Thyroid gland (tissue), 4 donors: ENCODE measurements at regions not wholly inside any gene's neighbourhood (a gene's known extent, or its start where the extent isn't known, plus 50 kb on each side); places are given as distances from the start of the nearest gene placed in this dataset.

Experiments used
- DNase-seq, 2 donors: peaks; one replicate each; pipeline ENCODE4 v3.0.0-alpha.2; 2019
- H3K27ac ChIP-seq, 3 donors: fragments of 200-600 bp; sonication (generic); 1 replicate in 2 of 3; 2 replicates in 1 of 3; pipeline ENCODE4 v1.5.1; 2016 to 2019; ENCODE audit warnings: mild to moderate bottlenecking in 1 of 3, moderate library complexity in 1 of 3
- H3K27me3 ChIP-seq: fragments of 200-600 bp; sonication (generic); one replicate; pipeline ENCODE4 v1.5.1; 2019
- H3K36me3 ChIP-seq, 2 donors: fragments of 200-600 bp; sonication (generic); one replicate each; pipeline ENCODE4 v1.5.1; 2016 to 2019
- H3K4me1 ChIP-seq, 2 donors: fragments of 200-600 bp; sonication (generic); one replicate each; pipeline ENCODE4 v1.5.1; 2017 to 2019
- H3K4me3 ChIP-seq, 3 donors: fragments of 200-600 bp; sonication (generic); replicated peaks in 1 of 3; 1 replicate in 2 of 3; 2 replicates in 1 of 3; pipeline ENCODE4 v1.5.1; 2016; ENCODE audit warnings: mild to moderate bottlenecking in 1 of 3
- H3K9me3 ChIP-seq: fragments of 200-600 bp; sonication (generic); one replicate; pipeline ENCODE4 v1.5.1; 2017
- POLR2A ChIP-seq, 2 donors: fragments of 450-650 bp; IDR thresholded peaks; one replicate each; pipeline ENCODE4 v1.6.1; 2017; ENCODE audit warnings: antibody characterized with exemption in 2 of 2, mild to moderate bottlenecking in 2 of 2, moderate library complexity in 1 of 2
- WGBS, 2 donors: methylation state at CpG; one replicate each; pipeline ENCODE4 v1.1.5; 2017; 5-methylcytosine and 5-hydroxymethylcytosine counted together
- intact Hi-C: fragments of 100-400 bp; cut with DNase I; formaldehyde crosslinking; loops from one replicate; pipeline ENCODE4 v1.15.1; 2023
- TF ChIP-seq, protein P1 (sequence below), 6 experiments: fragments of 200-600 bp in 3 of 6; fragments of 450-650 bp in 3 of 6; sonication (generic) in 3 of 6; IDR thresholded peaks; one replicate each; pipeline ENCODE4 v1.5.1; 2016 to 2019; ENCODE audit warnings: antibody characterized with exemption in 6 of 6, mild to moderate bottlenecking in 2 of 6, inconsistent platforms in 1 of 6, moderate library complexity in 1 of 6

DNA sequence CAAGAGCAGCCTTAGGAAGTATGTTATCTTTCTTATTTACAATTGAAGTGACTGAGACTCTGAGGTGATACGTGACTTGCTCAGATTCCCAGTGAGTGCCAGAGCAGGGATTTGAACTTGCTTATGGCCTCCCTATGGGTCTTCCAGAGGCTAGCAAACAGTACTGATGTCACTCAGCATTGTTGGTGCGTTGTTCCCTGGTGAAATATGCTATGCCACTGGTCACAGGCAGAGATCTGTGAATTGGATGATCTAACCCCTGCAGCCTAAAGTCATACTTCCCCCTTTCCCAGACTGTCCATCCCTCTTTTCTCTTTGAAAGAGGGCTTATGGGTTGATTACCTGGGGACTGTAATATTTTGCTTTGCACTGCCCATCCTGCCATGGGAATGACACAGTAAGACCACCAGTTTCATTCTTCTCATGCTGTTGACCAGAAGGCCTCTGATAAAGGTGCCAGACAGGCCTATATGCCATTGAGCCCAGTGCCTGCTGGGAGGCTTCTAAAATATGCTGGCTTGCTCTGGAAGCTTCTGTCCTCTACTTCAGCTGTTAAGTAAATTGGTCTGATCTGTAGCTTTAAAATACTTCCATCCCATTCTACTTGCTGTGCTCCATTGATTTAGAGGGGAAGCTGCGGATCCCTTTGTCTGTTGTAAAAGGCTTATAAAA is 152.2 kb upstream of the E2F8 start:
- no peak for DNase-seq
- Histone ChIP-seq H3K27me3 (no peaks in the 10 kb centered on the region), H3K9me3 (no peaks in the 10 kb centered on the region), H3K4me1 (peaks cover 19 to 27% of the 10 kb centered on the region in 2 donors), H3K27ac (peak overlapping the region in 2 of 3 donors; percentile 6 to 18), H3K4me3 (no peak overlapping the region), H3K36me3 (no peaks in the 10 kb centered on the region)
- 88 to 97% methylated on average over 3 of the region's 3 CpGs for WGBS, 2 donors
- TF ChIP-seq POLR2A (IDR thresholded peaks at IDR 0.05) = no peak
- TF ChIP-seq, protein P1, sequence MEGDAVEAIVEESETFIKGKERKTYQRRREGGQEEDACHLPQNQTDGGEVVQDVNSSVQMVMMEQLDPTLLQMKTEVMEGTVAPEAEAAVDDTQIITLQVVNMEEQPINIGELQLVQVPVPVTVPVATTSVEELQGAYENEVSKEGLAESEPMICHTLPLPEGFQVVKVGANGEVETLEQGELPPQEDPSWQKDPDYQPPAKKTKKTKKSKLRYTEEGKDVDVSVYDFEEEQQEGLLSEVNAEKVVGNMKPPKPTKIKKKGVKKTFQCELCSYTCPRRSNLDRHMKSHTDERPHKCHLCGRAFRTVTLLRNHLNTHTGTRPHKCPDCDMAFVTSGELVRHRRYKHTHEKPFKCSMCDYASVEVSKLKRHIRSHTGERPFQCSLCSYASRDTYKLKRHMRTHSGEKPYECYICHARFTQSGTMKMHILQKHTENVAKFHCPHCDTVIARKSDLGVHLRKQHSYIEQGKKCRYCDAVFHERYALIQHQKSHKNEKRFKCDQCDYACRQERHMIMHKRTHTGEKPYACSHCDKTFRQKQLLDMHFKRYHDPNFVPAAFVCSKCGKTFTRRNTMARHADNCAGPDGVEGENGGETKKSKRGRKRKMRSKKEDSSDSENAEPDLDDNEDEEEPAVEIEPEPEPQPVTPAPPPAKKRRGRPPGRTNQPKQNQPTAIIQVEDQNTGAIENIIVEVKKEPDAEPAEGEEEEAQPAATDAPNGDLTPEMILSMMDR (IDR thresholded peaks at IDR 0.05) = no peak
- intact Hi-C loops = no loop called here

DNA sequence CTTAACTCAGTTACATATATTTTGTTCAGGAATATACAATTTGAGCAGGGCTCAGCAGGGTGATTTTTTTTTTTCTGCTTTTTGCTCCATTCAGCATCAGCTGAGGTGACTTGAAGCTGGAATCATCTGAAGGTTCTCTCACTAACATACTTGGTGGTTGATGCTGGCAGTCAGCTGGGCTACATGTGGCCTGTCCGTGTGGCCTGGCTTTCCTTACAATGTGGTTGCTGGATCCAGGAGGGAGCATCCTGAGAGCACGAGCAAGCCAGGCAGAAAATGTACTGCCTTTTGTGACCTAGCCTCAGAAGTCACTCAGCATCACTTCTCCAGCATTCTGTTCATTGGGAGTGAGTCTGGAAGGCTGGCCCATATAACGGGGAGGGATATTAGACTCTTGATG is 151.6 kb upstream of the E2F8 start:
- 82 to 93% methylated on average over 3 of the region's 3 CpGs for WGBS, 2 donors
- no peaks in the 10 kb centered on the region for H3K36me3 ChIP-seq
- no peak for DNase-seq

DNA sequence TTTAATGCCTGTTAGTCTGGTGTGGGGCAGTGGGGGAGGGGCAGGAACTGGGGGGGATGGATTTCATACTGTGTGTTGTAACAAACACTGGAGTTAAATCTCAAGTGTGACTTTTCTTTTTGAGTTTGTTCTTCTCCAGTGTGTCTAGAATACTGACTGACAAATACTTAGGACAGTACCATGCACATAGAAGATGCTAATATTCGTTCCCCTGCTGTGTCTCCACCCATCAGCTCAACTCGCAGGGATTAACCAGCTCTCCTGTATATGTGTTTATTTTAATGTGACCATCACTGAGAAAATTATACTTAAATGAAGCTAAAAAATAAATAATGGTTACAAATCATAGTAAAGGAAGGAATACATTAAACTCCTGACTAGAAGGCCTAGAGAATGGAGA is 150.9 kb upstream of the E2F8 start:
- intact Hi-C loops = no loop called here
- no peaks in the 10 kb centered on the region for H3K9me3 ChIP-seq

More for the DNA sequence above, 151.6 kb upstream of the E2F8 start:
- intact Hi-C loops = no loop called here
- Histone ChIP-seq H3K27ac (peak overlapping the region in 1 of 3 donors; percentile 18), H3K9me3 (no peaks in the 10 kb centered on the region), H3K27me3 (no peaks in the 10 kb centered on the region), H3K4me3 (no peak overlapping the region), H3K4me1 (peaks cover 19 to 27% of the 10 kb centered on the region in 2 donors)
- TF ChIP-seq, protein P1 (IDR thresholded peaks at IDR 0.05) = no peak
- no peak for TF ChIP-seq POLR2A (IDR thresholded peaks at IDR 0.05)

DNA sequence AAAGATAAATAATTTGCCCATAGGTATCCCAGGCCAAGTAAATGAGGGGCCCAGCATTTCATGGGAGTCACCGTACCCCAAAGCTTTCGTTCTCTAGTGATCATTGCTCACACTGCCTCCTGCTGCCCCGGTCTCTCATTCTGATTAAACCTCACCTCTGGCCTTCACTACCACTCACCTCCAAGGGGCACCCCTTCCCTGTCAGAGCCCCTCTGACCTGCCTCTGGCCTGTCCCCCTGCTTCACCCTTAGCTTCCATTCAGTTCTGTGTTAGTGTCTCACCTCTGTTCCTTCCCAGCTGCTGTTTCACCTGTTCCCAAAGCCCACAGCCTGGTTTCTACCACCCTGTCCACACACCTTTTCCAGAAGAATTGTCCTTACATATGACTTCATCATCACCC is 150.3 kb upstream of the E2F8 start:
- Histone ChIP-seq H3K36me3 (no peaks in the 10 kb centered on the region), H3K27ac (peak overlapping the region in 2 of 3 donors; percentile 54 to 65), H3K4me1 (peaks cover 19 to 27% of the 10 kb centered on the region in 2 donors), H3K4me3 (no peak overlapping the region), H3K27me3 (no peaks in the 10 kb centered on the region), H3K9me3 (no peaks in the 10 kb centered on the region)
- intact Hi-C loops = no loop called here
- WGBS, 2 donors = 67 to 68% methylated on average over 3 of the region's 3 CpGs
- no peak for DNase-seq
- no peak for TF ChIP-seq POLR2A (IDR thresholded peaks at IDR 0.05)
- TF ChIP-seq, protein P1 (IDR thresholded peaks at IDR 0.05) = no peak

More for the DNA sequence above, 150.9 kb upstream of the E2F8 start:
- no peak overlapping the region for H3K27ac ChIP-seq
- H3K4me3 ChIP-seq = no peak overlapping the region
- no peak for DNase-seq
- WGBS, 2 donors = 92 to 93% methylated on average over 2 of the region's 2 CpGs
- no peak for TF ChIP-seq POLR2A (IDR thresholded peaks at IDR 0.05)
- TF ChIP-seq, protein P1 (IDR thresholded peaks at IDR 0.05) = no peak
- peaks cover 19 to 27% of the 10 kb centered on the region in 2 donors for H3K4me1 ChIP-seq
- no peaks in the 10 kb centered on the region for H3K27me3 ChIP-seq
- no peaks in the 10 kb centered on the region for H3K36me3 ChIP-seq

DNA sequence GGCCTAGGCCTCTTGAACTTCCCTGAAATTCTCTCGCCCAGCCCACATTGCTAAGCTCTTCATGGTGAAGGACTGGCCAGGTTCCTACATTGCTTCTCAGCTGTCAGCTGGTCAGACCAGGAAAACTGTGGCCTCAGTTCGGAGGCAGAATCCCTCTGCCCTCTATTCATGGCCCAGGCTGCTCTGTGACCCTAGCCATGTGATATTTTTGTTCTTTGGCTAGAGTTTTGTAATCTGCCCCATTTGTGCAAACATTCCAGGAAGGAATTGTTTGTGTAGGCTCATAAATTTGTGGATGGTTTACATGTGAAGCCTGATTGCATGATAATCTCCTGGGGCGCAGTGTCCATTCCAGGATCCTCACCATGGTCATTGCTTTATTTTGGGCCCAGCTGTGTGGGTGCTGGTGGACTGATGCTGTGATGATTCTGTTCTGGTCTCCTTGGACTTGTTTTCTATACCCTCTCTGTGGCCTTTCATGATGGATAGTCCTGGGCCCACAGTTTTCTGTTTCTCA is 149.1 kb upstream of the E2F8 start:
- no peaks in the 10 kb centered on the region for H3K9me3 ChIP-seq
- 62 to 69% methylated on average over 3 of the region's 3 CpGs for WGBS, 2 donors
- DNase-seq = peak; percentile 67 to 68
- peak overlapping the region; percentile 48 to 65 (median 54) for H3K27ac ChIP-seq
- peaks cover 19 to 27% of the 10 kb centered on the region in 2 donors for H3K4me1 ChIP-seq
- H3K36me3 ChIP-seq = no peaks in the 10 kb centered on the region
- no peaks in the 10 kb centered on the region for H3K27me3 ChIP-seq
- H3K4me3 ChIP-seq = no peak overlapping the region
- TF ChIP-seq POLR2A (IDR thresholded peaks at IDR 0.05) = peak in 1 of 2 donors; percentile 5
- TF ChIP-seq, protein P1 (IDR thresholded peaks at IDR 0.05) = no peak
- intact Hi-C loops = no loop called here
